Spleen (tissue), 7 donors: ENCODE measurements at regions not wholly inside any gene's neighbourhood (a gene's known extent, or its start where the extent isn't known, plus 50 kb on each side); places are given as distances from the start of the nearest gene placed in this dataset.

Source experiments
- CTCF ChIP-seq, 11 experiments: fragments of 200-600 bp in 7 of 11; fragments of 450-650 bp in 4 of 11; sonication (generic) in 4 of 11; IDR thresholded peaks in 8 of 11; conservative IDR thresholded peaks in 3 of 11; 1 replicate in 7 of 11; 2 replicates in 4 of 11; pipeline versions ENCODE4 v1.4.0 to v1.8.0; 2016 to 2021; ENCODE audit warnings: antibody characterized with exemption in 11 of 11, inconsistent platforms in 4 of 11, mild to moderate bottlenecking in 1 of 11
- POLR2A ChIP-seq, 3 donors: fragments of 450-650 bp; IDR thresholded peaks; one replicate each; pipeline ENCODE4 v1.5.1; 2017; ENCODE audit warnings: antibody characterized with exemption in 3 of 3, mild to moderate bottlenecking in 1 of 3
- POLR2AphosphoS5 ChIP-seq, 3 donors: sonication (generic); formaldehyde crosslinking; IDR thresholded peaks; one replicate each; pipeline ENCODE4 v1.5.1; 2017; ENCODE audit warnings: antibody characterized with exemption in 3 of 3
- donor health status: DM: no; HTN: no; CAD: no; lungs with moderate emphysema.
- donor health status: DM: no; HTN: no; CAD: no.
- donor health status: DM: no; HTN: no; CAD: no.

- no peak for TF ChIP-seq CTCF (IDR thresholded peaks at IDR 0.05 in 8 of 11, conservative IDR thresholded peaks at IDR 0.05 in 3 of 11)
- TF ChIP-seq POLR2AphosphoS5 (IDR thresholded peaks at IDR 0.05) = no peak
- no peak for TF ChIP-seq POLR2A (IDR thresholded peaks at IDR 0.05)
Measured at GRCh38 chr15:60118146-60118545, 114.0 kb downstream of the FOXB1 start.
